SK-N-SH (cell line): ENCODE measurements at regions not wholly inside any gene's neighbourhood (a gene's known extent, or its start where the extent isn't known, plus 50 kb on each side); places are given as distances from the start of the nearest gene placed in this dataset.

Experiments
- CTCF ChIP-seq: fragments of 200-600 bp; sonication (generic); IDR thresholded peaks from 2 replicates; pipeline ENCODE4 v1.6.1; 2017; ENCODE audit warnings: antibody characterized with exemption, mild to moderate bottlenecking, moderate library complexity
- EP300 ChIP-seq, 2 experiments: IDR thresholded peaks; 2 replicates each; pipeline versions ENCODE4 v1.4.0 to v1.6.1; 2012; ENCODE audit warnings: borderline replicate concordance in 1 of 2, low read depth in 1 of 2, low read length in 1 of 2
- JUND ChIP-seq: IDR thresholded peaks from 2 replicates; pipeline ENCODE4 v1.4.0; 2012
- NRF1 ChIP-seq: IDR thresholded peaks from 2 replicates; pipeline ENCODE4 v1.6.1; 2012; ENCODE audit warnings: low read depth, mild to moderate bottlenecking, low read length
- POLR2AphosphoS5 ChIP-seq: IDR thresholded peaks from 2 replicates; pipeline ENCODE4 v1.6.1; 2012; ENCODE audit warnings: low read depth, low read length
- RCOR1 ChIP-seq: fragments of 150-350 bp; IDR thresholded peaks from 2 replicates; pipeline ENCODE4 v1.6.1; 2017; ENCODE audit warnings: antibody characterized with exemption, low read length
- SIN3A ChIP-seq: IDR thresholded peaks from 2 replicates; pipeline ENCODE4 v1.6.1; 2012; ENCODE audit warnings: low read depth, mild to moderate bottlenecking, low read length, moderate library complexity, borderline replicate concordance
- SMC3 ChIP-seq: IDR thresholded peaks from 2 replicates; pipeline ENCODE4 v1.6.1; 2012; ENCODE audit warnings: low read depth, low read length, improper control_type of control experiment
- TEAD4 ChIP-seq: IDR thresholded peaks from 2 replicates; pipeline ENCODE4 v1.4.0; 2012; ENCODE audit warnings: mild to moderate bottlenecking, borderline replicate concordance; ENCODE audit not compliant: insufficient read depth
- USF2 ChIP-seq: fragments of 150-350 bp; IDR thresholded peaks from 2 replicates; pipeline ENCODE4 v1.6.1; 2017; ENCODE audit warnings: antibody characterized with exemption, low read length, low read depth, borderline replicate concordance
- YY1 ChIP-seq: IDR thresholded peaks from 2 replicates; pipeline ENCODE4 v1.4.0; 2012; ENCODE audit warnings: low read depth, mild to moderate bottlenecking

GRCh38 chr15:25959100-25959499 lies 96.0 kb upstream of the ATP10A start:
- TF ChIP-seq TEAD4 = no peak
- TF ChIP-seq CTCF = no peak
- TF ChIP-seq RCOR1 = no peak
- TF ChIP-seq SMC3 = no peak
- no peak for TF ChIP-seq USF2
- no peak for TF ChIP-seq SIN3A
- TF ChIP-seq POLR2AphosphoS5 = no peak
- TF ChIP-seq EP300 (IDR thresholded peaks at IDR 0.05; ENCODE audit: borderline replicate concordance in 1 of 2, low read depth in 1 of 2, low read length in 1 of 2) = no peak
- TF ChIP-seq YY1 = no peak
- no peak for TF ChIP-seq JUND
- TF ChIP-seq NRF1 = no peak
